Femur (tissue), 1 donor: ENCODE measurements at regions not wholly inside any gene's neighbourhood (a gene's known extent, or its start where the extent isn't known, plus 50 kb on each side); places are given as distances from the start of the nearest gene placed in this dataset.
A peak's percentile ranks its signal among the peaks of the same experiment; 100 is the strongest.
"Not testable (repeated sequence)": the region's sequence is repeated elsewhere in the genome, so short reads cannot be mapped to it uniquely, and the experiment has no call there.

ENCODE experiments used
- DNase-seq: peaks from one replicate; pipeline ENCODE4 v3.0.0-alpha.2; 2017

- peak; percentile 5 for DNase-seq
Observed at GRCh38 chr5:1731091-1731639, 68.5 kb downstream of the MRPL36 start.

- no peak for DNase-seq
Observed at GRCh38 chr5:1730487-1730847, 69.2 kb downstream of the MRPL36 start.

- peak; percentile 10 for DNase-seq
Observed at GRCh38 chr5:1729641-1730486, 69.8 kb downstream of the MRPL36 start.

GRCh38 chr5:1728846-1729245, 70.8 kb downstream of the MRPL36 start:
- DNase-seq = peak; percentile 8

DNA sequence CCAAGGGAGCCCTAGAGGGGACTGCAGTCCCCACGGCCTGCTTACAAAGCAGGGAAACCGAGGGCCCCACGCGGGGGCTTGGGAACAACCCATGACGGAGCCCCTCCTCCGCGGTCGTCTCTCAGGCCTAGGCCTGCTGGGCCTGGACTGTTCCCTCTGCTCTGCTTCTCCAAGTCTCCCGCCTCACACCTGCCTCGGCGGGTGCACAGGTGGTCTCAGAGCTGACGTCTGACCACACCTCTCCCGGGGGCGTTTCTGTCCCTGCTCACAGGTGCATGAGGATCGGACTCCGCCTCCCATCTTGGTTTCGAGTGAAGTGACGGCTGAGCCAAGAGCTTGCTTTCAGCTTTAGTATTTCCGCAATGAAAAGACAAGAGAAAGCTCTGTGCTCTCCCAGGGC, 72.1 kb downstream of the MRPL36 start:
- peak; percentile 5 for DNase-seq

- DNase-seq = peak; percentile 11
Observed at GRCh38 chr5:1726956-1727355, 72.7 kb downstream of the MRPL36 start.

GRCh38 chr5:1726469-1726865, 73.2 kb downstream of the MRPL36 start:
- peak; percentile 5 for DNase-seq

- DNase-seq = peak; percentile 12
Observed at GRCh38 chr5:1725641-1726468, 73.8 kb downstream of the MRPL36 start.

GRCh38 chr5:1724822-1725602, 74.6 kb downstream of the MRPL36 start:
- peak; percentile 19 for DNase-seq

DNA sequence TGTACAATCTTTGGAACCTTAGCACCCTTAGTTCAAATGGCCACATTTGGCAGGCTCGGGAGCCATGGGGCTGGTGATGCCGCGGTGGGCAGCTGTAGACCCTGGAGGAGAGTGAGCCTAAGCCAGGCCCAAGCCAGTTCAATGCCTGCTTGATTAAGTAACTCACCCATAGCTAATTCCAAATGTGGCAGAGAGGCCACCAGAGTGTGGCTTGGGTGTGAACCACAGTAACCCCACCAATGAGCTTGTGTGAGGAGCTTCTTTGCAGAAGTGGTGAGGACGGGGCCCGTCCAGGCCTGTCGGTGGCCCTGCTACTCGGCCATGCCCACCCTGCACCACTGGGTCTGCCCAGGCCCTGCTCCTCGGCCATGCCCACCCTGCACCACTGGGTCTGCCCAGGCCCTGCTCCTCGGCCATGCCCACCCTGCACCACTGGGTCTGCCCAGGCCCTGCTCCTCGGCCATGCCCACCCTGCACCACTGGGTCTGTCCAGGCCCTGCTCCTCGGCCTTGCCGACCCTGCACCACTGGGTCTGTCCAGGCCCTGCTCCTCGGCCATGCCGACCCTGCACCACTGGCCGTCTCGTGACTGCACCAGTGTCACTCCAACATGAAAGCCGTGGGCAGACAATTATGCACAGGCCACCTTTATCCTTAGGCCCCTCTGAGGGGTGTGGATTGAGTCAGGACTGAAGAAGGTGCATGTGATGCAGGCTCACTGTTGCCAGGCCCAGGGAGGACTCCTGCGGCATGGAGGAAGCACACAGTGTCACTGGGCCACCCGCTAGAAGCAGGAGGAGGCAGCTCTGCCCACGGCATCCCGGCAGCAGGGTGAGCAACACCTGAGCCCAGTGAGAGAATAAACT, 75.4 kb downstream of the MRPL36 start:
- peak; percentile 7 for DNase-seq

GRCh38 chr5:1723476-1723875, 76.2 kb downstream of the MRPL36 start:
- no peak for DNase-seq

- DNase-seq = peak; percentile 4
Observed at GRCh38 chr5:1722877-1723276, 76.8 kb downstream of the MRPL36 start.

DNA sequence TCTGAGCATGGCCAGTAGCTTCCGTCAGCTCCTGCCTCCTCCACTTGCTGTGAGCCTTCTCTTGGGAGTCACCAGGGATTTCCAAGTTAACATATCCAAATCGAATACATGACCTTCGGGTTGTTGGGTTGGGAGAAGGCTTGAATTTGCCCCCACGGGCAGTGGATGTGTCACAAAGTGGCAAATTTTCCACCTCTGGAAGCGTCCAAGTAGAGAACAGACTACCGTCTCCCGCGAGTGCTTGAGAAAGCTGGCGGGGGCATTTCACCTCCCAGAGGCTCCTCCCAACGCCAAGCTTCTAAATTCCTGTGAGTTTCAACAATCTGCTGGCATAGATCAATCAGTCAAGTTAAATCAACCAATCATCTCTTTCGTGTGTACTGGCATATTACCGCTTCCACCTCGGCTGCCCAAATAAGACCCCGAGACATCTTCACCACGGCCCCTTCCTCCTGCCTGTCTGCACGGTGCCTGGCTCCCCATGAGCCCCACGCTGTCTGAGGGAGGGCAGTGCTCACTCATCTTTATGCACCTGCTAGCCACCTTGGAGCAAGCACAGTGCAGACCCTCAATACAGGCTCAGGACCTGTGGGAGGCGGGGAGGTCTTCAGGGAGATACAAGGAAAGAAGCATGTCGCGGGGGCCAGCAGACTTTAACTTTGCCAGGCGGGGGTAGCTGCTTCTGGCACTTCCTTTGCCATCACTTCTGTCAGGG, 79.1 kb downstream of the MRPL36 start:
- no peak for DNase-seq

GRCh38 chr5:1719860-1720259, 79.8 kb downstream of the MRPL36 start:
- DNase-seq = no peak

- DNase-seq = no peak
Observed at GRCh38 chr5:1718669-1719068, 81.0 kb downstream of the MRPL36 start.

DNA sequence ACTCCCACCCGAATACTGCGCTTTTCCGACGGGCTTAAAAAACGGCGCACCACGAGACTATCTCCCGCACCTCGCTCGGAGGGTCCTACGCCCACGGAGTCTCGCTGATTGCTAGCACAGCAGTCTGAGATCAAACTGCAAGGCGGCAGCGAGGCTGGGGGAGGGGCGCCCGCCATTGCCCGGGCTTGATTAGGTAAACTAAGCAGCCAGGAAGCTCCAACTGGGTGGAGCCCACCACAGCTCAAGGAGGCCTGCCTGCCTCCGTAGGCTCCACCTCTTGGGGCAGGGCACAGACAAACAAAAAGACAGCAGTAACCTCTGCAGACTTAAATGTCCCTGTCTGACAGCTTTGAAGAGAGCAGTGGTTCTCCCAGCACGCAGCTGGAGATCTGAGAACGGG, 89.5 kb downstream of the MRPL36 start:
- DNase-seq = not testable (repeated sequence)

- no peak for DNase-seq
Observed at GRCh38 chr5:1709171-1709803, 90.3 kb downstream of the MRPL36 start.

DNA sequence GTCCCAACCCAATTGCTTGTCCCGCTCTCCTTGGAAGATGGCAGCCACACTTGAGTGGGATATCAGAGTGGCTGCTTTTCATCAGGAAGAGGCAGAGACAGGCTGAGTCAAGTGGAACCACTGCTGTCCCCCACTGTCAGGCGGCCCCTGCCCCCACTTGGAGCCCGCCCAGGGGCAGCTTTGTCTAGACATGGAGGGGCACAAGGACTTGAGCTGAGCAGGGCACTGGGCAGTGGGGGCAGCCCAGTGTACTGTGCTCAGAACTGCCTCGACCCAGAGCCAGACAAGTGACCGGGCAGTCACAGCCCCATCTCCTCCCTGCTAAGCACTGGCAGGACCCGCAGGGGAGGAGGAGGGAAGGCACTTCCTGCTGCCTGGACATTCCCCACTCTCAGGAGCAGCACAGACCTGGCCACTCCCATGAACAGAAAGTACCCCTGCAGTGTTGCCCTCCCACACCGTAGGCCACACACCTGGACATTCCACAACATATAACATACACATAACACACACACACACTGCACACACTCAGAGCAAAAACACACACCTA, 91.0 kb downstream of the MRPL36 start:
- DNase-seq = no peak

- no peak for DNase-seq
Observed at GRCh38 chr5:1707467-1707866, 92.2 kb downstream of the MRPL36 start.

DNA sequence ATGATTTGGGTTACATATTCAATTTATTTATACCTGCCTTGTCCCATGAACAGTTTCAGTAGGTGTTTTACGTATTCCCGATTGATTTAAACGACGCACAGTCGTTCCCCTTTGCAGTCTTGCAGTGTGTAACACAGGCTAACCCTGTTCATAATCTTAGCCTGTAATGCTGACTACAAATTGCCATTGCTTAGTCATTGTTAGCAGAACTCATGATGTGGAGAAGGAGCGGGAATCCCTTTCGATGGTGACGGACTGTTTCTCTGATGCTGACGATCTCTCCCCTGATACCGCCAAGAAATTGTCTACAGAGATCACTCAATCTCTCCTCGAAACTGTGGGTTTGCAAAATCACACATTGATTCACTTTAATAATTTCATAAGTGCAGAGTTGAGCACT, 93.2 kb downstream of the MRPL36 start:
- no peak for DNase-seq
